GM18909 (cell line): ENCODE measurements at regions not wholly inside any gene's neighbourhood (a gene's known extent, or its start where the extent isn't known, plus 50 kb on each side); places are given as distances from the start of the nearest gene placed in this dataset.
"Not testable (repeated sequence)": the region's sequence is repeated elsewhere in the genome, so short reads cannot be mapped to it uniquely, and the experiment has no call there.

Experiments used
- ATAC-seq: cut with Tn5 transposase; IDR thresholded peaks from one replicate; pipeline ENCODE4 v1.9.1; 2021; ENCODE audit warnings: mild to moderate bottlenecking; ENCODE audit not compliant: unreplicated experiment, poor library complexity

GRCh38 chrX:28205905-28206304 lies 224.7 kb upstream of the DCAF8L1 start:
- no peak for ATAC-seq

DNA sequence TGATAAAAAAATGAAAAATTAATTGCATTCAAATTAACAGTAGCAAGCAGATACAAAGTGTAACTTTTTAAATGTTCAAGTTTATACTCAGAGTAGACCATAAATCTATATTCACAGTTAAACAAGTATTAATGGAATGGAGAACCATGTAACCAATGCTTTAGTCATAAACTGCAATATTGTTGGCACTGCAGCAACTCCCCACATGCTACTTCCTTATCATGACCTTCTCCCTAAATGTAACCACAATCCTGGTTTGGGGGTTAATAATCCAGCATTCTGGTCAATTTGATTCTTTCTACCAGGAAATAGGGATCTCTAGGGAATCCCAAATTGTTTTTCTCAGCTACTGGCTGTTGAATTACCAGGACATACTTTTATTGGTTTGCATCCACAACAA lies 223.9 kb upstream of the DCAF8L1 start:
- no peak for ATAC-seq

- no peak for ATAC-seq
These were observed 207.8 kb upstream of the DCAF8L1 start for GRCh38 chrX:28189011-28189410.

DNA sequence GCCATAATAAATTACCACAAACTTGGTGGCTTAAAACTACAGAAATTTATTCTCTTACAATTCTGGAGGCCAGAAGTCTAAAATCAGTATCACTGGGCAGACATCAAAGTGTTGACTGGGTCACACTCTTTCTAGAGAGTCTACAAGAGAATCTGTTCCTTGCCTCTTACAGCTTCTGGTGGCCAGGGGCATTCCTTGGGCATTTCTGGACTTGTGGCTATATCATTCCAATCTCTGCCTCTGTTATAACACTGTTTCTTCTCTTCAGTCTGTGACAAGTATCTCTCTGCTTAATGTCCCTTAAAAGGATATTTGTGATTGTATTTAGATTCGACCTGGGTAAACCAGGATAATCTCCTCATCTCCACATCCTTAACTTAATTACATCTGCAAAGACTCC lies 207.3 kb upstream of the DCAF8L1 start:
- ATAC-seq, result no peak

DNA sequence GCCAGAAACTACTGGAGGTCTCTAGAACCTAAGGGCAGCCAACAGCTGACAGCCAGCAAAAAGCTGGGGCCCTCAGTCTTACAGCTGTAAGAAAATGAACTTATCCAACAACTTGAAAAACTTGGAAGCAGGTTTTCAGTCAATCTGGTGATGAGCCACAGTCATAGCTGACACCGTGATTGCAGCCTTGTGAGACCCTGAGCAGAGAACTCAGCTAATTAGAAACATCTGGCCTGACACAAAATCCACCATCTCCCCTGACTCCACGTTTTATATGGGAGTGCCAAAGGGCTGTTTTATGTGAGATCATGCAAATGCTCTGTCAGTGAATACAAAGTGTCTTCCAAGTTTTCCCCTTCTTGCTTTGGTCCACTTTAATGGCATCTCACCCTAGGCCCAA lies 198.8 kb upstream of the DCAF8L1 start:
- ATAC-seq, result no peak

- ATAC-seq, result no peak
These were observed 197.0 kb upstream of the DCAF8L1 start for GRCh38 chrX:28178206-28178605.

- ATAC-seq, result peak; percentile 45
These were observed 196.0 kb upstream of the DCAF8L1 start for GRCh38 chrX:28177202-28177601.

DNA sequence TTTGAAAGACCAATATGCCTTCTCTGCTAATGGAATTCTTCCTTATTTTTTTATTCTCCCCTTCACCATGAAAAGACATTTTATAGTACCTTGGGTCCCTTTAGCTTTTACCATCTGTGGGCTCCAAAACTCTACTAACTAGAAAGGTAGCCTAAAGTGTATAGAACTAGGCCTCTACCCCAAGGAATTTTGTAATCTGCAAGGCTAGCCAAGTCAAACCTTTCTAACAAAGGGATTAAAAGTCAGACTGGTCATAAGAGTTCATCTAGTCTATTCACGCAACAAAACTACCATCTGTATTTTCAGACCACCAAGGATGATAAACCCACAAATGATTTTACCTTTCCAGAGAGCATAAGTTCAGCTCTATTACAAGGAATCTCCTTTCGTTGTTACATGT lies 189.5 kb upstream of the DCAF8L1 start:
- ATAC-seq, result no peak

- ATAC-seq, result no peak
These were observed 176.9 kb upstream of the DCAF8L1 start for GRCh38 chrX:28158019-28158777.

DNA sequence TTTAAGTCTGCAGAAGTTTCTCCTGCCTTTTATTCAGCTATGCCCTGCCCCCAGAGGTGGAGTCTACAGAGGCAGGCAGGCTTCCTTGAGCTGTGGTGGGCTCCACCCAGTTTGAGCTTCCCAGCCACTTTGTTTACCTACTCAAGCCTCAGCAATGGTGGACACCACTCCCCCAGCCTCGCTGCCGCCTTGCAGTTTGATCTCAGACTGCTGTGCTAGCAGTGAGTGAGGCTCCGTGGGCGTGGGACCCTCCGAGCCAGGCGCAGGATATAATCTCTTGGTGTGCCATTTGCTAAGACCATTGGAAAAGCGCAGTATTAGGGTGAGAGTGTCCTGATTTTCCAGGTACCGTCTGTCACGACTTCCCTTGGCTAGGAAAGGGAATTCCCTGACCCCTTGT lies 171.0 kb upstream of the DCAF8L1 start:
- ATAC-seq, result not testable (repeated sequence)

GRCh38 chrX:28135378-28136047 lies 154.3 kb upstream of the DCAF8L1 start:
- ATAC-seq, result no peak

GRCh38 chrX:28133763-28134162 lies 152.5 kb upstream of the DCAF8L1 start:
- ATAC-seq, result no peak

GRCh38 chrX:28127662-28128061 lies 146.4 kb upstream of the DCAF8L1 start:
- no peak for ATAC-seq

- ATAC-seq, result no peak
These were observed 145.6 kb upstream of the DCAF8L1 start for GRCh38 chrX:28126886-28127285.

GRCh38 chrX:28124416-28124815 lies 143.2 kb upstream of the DCAF8L1 start:
- no peak for ATAC-seq

GRCh38 chrX:28120580-28121245 lies 139.5 kb upstream of the DCAF8L1 start:
- not testable (repeated sequence) for ATAC-seq

DNA sequence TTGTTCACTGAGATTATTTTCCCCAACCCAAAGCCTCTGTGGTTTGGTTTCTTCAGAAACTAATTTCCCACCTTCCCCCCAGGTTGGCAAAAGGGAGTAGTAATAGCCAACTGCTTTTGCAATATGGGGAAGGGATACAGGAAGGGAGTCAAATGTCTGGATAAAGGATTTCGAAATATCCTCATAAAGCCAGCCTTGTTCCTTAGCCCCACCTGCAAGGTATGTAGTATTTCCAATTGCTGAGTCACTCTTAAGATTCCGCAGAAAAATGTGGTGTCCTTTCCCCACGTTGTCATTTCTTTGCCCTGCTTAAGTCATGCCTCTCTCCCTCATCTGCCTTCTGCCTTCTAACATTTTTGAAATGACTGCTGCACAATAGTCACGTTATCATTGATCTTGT lies 138.8 kb upstream of the DCAF8L1 start:
- ATAC-seq, result no peak

DNA sequence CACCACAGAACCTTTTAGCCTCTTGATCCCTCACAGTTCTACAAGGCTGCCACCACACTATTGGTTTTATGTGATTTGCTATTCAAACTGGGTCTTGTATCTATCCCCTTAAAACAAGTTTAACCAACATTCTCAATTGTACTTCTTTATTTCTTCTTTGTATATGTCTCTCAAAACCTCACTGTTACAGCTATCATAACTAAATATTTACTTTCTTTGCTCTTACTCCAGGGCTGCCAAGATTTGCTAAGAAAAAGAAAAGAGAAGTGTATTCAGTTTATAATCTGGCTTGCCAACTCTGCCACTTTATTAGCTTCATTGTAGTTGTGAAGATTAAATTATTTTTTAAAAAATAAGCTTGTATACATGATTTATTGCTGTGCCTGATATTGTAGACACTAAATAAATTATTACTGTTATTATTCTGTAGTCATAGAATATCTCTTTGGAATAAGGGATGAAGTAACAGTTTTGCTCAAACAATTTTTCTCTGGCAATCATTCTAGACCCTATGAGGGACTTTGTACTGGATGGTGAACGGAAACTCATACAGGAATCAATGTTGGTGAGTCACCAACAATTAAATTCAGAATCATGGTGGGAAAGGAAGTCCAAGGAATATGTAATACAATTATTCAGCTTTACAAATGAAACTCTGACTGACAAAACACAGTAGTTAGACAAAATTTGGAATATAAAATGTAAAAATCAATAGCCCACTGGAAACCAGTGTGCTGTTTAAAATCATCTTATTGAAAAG lies 127.1 kb upstream of the DCAF8L1 start:
- ATAC-seq, result no peak

GRCh38 chrX:28099166-28099565 lies 117.9 kb upstream of the DCAF8L1 start:
- no peak for ATAC-seq

GRCh38 chrX:28085653-28086052 lies 104.4 kb upstream of the DCAF8L1 start:
- ATAC-seq, result no peak

DNA sequence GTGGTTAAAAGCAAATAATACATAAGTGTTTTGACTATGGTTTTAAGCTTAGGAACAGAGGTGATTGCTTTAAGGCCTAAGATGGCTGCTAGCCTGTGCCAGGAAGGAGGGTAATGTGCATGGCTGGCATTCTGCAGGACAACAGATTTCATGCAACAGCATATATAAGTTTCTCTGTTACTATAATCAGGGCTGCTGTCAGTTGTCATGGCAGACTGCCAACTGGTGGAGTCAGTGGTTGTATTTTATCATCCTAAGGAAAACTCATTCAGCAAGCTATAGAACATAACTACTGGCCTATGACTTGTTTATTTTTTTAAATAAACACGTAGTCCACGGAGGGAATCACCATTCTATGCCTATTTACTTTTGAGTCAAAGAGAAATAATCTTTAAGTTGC lies 77.7 kb upstream of the DCAF8L1 start:
- no peak for ATAC-seq
